SU-DHL-6 (cell line): ENCODE measurements at regions not wholly inside any gene's neighbourhood (a gene's known extent, or its start where the extent isn't known, plus 50 kb on each side); places are given as distances from the start of the nearest gene placed in this dataset.

Source experiments
- EZH2phosphoT487 ChIP-seq: fragments of 200-600 bp; sonication (generic), shearing (Covaris generic); conservative IDR thresholded peaks from 2 replicates; pipeline ENCODE4 v1.6.1; 2018; ENCODE audit warnings: mild to moderate bottlenecking, antibody characterized with exemption, low read length, moderate library complexity, mixed read lengths
- TF ChIP-seq, protein P1 (sequence below): fragments of 200-600 bp; sonication (generic); IDR thresholded peaks from one replicate; pipeline ENCODE4 v1.5.1; 2017; ENCODE audit warnings: antibody characterized with exemption, mild to moderate bottlenecking, low read length, moderate library complexity; ENCODE audit not compliant: insufficient read depth, poor library complexity, severe bottlenecking

DNA sequence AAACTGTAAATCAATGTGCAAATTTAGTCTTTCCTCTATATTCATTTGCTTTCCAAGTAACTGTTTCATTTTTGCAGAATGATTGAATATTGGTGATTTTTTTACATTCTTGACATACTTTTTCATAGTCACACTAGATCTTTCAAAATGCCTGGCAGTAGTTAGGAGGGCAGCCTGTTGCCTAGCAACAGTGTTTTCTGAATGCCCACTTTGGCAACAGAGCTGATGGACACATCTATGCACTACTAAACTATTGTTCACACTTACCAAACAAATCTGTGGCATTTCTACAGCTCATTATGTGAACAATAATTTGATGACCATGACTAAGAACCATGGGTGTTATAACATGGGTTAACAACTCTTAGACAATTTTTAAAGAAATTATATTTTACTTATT is 438.0 kb upstream of the IMPG1 start:
- TF ChIP-seq EZH2phosphoT487, result no peak
- TF ChIP-seq, protein P1, sequence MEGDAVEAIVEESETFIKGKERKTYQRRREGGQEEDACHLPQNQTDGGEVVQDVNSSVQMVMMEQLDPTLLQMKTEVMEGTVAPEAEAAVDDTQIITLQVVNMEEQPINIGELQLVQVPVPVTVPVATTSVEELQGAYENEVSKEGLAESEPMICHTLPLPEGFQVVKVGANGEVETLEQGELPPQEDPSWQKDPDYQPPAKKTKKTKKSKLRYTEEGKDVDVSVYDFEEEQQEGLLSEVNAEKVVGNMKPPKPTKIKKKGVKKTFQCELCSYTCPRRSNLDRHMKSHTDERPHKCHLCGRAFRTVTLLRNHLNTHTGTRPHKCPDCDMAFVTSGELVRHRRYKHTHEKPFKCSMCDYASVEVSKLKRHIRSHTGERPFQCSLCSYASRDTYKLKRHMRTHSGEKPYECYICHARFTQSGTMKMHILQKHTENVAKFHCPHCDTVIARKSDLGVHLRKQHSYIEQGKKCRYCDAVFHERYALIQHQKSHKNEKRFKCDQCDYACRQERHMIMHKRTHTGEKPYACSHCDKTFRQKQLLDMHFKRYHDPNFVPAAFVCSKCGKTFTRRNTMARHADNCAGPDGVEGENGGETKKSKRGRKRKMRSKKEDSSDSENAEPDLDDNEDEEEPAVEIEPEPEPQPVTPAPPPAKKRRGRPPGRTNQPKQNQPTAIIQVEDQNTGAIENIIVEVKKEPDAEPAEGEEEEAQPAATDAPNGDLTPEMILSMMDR, result no peak
